Renal cortex interstitium (tissue), 11 donors: ENCODE measurements at regions not wholly inside any gene's neighbourhood (a gene's known extent, or its start where the extent isn't known, plus 50 kb on each side); places are given as distances from the start of the nearest gene placed in this dataset.

Source experiments
- DNase-seq, 11 donors: peaks; one replicate each; pipeline ENCODE4 v3.0.0-alpha.2; 2013; ENCODE audit warnings: low read depth in 9 of 11, low spot score in 4 of 11; ENCODE audit errors: extremely low read depth in 1 of 11

GRCh38 chr4:41475402-41475801, 62.6 kb upstream of the LIMCH1 start:
- DNase-seq = no peak

- DNase-seq = no peak
These were observed 61.6 kb upstream of the LIMCH1 start for GRCh38 chr4:41476310-41476885.

GRCh38 chr4:41477181-41477905, 60.6 kb upstream of the LIMCH1 start:
- no peak for DNase-seq

GRCh38 chr4:41478518-41478917, 59.4 kb upstream of the LIMCH1 start:
- DNase-seq = no peak

GRCh38 chr4:41480896-41481311, 57.1 kb upstream of the LIMCH1 start:
- no peak for DNase-seq

GRCh38 chr4:41483771-41484170, 54.2 kb upstream of the LIMCH1 start:
- no peak for DNase-seq

GRCh38 chr4:41485041-41485440, 52.9 kb upstream of the LIMCH1 start:
- no peak for DNase-seq

- DNase-seq = no peak
These were observed 50.0 kb upstream of the LIMCH1 start for GRCh38 chr4:41487868-41488440.
